Stimulated activated CD4-positive, alpha-beta T cell treated with anti-CD3 and anti-CD28 coated beads, Interleukin-15, amount 100 ng/mL, for 1 hour (primary cell): ENCODE measurements at regions not wholly inside any gene's neighbourhood (a gene's known extent, or its start where the extent isn't known, plus 50 kb on each side); places are given as distances from the start of the nearest gene placed in this dataset.
A peak's percentile ranks its signal among the peaks of the same experiment; 100 is the strongest.
"Not testable (repeated sequence)": the region's sequence is repeated elsewhere in the genome, so short reads cannot be mapped to it uniquely, and the experiment has no call there.

Source experiments
- DNase-seq, 2 donors: peaks; one replicate each; pipeline ENCODE4 v3.0.0-alpha.2; 2020; ENCODE audit warnings: low read depth in 1 of 2, low spot score in 1 of 2

DNA sequence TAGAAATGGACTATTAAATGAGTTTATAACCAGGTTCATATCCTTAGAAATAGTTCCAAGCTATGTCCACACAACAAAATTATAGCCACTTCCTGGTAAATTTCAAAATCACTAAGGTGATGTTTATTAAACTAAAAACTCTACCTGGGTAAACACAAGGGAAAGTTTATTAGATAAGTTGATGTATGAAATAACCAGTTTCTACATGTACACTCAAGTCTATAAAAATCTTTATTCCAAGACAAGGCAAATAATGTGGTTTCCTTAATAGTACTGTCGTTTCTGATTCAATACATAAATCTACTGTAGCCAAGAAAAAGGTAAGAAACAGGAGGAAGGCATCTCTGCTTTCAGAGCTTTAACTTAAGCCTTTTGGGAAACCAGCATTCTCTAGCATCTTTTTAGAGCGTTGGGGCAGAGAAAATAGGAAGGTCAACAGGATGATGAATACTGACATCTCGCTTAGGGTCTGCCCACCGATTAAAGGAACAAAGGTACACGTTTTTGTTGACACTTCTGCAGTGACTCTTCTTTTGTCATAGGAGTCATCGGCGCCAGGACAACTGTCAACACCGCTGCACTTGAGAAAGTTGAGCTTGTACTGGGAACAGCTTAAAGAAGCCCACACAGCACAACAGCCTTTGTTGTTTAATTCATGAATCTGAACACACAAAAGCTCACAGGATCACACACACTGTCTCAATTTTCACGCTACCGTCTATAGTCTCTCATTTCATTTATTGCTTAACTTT, 513.6 kb downstream of the SLCO4C1 start:
- DNase-seq, result no peak

DNA sequence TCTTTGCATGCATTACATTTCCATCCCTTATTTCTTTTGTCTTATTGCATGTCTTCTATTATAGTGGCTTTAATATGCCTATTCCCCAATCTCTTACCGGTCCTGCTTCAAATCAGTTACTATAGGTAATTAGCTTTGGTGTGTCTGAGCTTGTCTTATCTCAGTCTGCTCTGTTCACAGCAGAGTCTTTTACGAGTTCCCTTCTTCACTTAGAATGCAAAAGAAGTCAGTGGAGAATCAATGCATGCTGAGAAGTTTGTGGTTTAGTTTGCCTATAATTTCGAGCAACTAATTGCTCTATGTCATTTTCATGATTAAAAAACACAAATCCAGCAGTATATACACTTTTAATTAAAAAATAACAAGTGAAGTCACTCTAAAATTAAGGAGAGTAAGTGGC, 545.0 kb downstream of the SLCO4C1 start:
- DNase-seq, result no peak

DNA sequence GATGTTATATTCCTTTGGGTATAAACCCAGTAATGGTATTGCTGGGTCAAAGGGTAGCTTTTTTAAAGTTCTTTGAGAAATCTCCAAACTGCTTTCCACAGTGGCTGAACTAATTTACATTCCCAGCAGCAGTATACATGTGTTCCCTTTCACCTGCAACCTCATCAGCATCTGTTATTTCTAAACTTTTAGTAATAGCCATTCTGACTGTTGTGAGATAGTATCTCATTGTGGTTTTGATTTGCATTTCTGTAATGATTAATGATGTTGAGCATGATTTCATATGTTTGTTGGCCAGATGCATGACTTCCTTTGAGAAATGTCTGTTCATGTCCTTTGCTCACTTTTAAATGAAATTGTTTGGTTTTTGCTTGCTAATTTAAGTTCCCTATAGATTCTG, 553.1 kb downstream of the SLCO4C1 start:
- not testable (repeated sequence) for DNase-seq

DNA sequence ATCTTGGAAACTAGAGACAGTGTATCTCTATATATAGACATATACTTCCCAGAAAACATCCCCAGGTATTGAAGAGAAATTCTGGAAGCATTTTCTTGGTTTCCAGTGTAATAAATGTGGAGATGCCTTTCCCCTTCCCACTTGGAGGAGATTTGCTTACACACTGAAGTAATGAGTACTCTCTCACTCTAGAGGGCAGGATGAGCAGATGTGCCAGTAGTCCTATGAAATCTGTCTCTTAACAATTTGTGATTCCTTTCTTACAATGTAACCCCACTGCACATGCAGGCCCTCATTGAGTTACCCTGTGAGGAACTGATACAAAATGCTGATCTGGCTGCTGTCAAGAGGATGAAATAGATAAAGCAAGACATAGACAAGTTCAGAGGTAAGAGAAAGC, 567.2 kb downstream of the SLCO4C1 start:
- no peak for DNase-seq

DNA sequence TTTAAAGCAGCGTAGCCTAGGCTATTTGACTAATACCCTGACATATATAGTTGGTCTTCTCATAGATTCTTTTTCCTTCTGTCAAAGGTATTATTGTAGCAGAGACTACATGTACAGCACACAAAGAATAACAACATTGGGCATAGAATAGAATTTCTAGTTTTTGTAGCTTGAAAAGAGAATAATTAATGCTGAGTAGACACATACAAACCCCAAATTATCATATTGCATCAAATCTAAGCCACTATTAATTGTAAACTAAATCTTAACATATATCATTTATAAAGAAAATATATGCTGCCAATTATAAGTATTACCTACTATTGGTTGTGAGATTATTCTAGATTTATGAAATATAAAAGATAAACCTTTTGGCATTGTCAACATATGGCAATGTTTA, 574.5 kb downstream of the SLCO4C1 start:
- no peak for DNase-seq

DNA sequence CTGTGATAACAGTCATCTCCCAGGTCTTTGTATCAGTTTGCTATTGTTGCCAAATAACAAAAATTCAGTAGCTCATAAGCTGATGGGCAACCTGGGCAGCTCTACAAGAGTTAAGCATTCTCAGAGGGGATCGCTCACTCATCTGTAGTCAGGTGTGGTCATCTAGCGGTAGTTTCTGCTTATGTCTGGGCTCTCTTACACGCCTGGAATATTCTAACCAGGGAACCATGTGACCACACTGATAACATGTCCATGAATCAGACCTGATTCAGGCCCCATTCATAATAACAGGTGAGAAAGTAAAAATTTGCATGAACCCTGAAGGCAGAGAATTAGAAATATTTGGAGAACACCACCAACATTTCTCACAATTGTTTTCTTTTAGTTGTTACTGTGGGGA, 576.1 kb downstream of the SLCO4C1 start:
- DNase-seq, result no peak

DNA sequence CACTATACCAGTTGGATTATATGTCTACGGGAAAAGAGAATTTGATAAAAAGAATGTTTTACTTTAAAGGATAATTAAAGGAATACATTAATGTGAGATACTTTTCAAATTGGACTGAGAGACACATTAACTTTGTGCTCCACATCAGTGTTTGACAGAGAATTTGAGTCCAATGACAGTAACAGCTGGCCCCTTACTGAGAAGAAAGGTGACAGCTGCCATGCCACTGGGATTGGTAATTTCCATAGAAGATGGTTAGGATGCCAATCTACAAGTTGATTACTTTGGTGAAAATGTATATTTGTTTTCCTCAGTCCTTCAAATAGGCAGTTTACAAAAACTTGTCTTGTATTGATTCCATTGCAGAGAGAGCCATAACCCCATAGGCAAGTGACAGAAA, 578.4 kb downstream of the SLCO4C1 start:
- no peak for DNase-seq

DNA sequence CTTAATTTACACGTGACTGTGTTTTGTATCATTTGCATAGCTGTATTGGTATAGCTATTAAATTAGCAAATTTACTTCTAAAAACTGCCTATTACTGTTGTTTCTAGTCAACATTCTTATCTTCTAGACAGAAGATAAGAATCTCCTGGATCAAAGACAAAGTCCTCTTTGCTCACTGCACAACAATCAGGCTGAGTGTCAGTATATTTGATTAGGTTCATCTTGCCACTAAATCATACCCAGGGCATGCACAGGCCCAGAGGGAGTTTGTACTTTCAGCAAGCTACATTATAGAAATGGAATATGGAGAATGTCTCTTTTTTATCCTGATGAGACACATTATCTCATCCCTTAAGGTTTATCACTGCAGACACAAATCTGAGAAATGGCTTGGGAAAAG, 579.1 kb downstream of the SLCO4C1 start:
- no peak for DNase-seq

DNA sequence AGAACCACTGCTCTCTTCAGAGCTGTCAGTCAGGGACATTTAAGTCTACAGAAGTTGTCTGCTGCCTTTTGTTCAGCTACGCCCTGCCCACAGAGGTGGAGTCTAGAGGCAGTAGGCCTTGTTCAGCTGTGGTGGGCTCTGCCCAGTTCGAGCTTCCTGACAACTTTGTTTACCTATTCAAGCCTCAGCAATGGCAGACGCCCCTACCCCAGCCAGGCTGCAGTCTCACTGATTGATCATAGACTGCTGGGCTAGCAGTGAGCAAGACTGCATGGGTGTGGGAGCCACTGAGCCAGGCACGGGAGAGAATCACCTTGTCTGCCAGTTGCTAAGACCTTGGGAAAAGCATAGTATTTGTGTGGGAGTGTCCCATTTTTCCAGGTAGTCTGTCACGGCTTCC, 580.3 kb downstream of the SLCO4C1 start:
- not testable (repeated sequence) for DNase-seq

DNA sequence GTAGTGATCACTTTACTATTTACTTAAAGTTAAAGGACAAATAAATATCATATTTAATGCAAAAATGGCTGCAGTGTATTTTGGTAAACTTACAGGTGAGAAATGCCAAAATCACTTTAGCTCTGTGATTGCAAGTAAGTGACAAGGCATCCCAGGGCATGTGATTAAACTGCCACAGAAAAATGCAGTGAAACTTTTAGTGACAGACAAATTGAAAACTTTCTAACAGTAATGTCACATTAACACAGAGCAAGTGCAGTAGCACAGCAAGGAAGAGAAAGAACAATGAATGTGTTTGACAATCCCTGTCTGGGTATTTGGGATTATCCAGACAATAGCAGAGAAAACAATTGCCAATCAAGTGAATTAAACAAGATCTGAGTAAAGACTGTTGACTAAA, 606.8 kb downstream of the SLCO4C1 start:
- no peak for DNase-seq

DNA sequence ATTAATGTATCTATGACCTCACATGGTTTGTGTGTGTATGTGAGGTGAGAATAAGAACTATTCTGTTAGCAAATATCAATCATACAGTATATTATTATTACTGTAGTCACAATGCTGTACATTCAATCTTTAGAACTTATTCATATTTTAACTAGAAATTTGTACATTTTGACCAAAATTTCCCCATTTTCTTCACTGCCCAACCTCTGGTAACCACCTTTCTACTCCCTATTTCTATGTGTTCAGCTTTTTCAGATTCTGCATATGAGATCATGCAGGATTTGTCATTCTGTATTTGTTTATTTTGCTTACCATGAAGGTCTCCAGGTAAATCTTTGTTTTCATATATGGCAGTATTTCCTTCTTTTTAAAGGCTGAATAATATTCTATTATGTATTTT, 607.9 kb downstream of the SLCO4C1 start:
- DNase-seq, result no peak

DNA sequence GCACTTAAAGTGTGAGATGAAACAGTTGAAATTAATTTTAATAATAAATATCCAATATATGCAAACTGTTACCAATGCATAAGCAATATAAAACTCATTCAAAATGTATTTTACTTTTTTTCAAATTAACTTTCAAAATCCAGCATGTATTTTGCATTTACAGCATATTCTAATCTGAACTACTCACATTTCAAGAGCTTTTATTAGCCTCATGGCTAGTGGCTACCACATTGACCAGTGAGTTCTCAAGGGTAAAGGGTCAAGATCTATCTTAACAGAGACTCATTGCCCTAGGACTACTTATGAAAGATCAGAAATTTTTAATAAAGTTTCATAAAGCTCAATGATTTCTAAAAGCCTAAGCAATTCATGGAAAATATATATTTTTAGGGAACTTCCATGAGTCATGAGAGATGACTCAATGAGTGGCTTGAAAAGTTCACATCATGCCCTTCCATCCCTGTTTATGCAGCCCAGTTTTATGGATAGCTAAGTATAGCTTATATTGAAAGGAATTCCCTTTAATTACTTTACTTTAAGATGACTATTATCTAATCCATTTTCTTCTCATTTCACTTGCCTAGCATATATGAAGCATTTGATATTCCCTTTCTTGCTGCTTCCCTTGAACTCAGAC, 608.6 kb downstream of the SLCO4C1 start:
- no peak for DNase-seq

DNA sequence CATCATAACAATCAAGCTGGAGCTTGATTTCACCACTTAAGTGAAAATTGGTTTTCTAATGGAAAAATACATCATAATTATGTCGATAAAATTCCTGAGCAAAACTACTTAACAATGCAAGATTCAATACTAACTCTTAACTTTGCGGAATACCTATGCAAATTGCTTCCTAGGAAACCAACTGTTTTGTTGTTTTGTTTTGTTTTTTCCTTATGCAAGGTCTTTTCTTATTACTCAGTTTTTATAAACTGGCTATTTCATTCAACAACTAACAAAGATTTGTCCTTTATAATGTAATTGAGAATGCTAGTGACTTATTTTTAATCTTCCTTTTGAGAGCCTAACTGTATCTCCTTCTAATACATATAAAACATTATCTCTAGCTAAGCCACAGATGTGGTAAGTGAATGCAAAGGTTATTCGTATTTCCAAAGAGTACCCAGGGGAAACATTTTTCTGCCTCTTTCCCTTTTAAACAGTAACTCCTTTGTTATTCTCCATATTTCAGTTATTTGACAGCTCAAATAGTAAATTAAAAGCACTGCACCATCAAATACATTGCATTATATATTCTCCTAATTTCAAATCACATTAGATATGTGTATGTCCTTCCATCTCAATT, 609.4 kb downstream of the SLCO4C1 start:
- no peak for DNase-seq

DNA sequence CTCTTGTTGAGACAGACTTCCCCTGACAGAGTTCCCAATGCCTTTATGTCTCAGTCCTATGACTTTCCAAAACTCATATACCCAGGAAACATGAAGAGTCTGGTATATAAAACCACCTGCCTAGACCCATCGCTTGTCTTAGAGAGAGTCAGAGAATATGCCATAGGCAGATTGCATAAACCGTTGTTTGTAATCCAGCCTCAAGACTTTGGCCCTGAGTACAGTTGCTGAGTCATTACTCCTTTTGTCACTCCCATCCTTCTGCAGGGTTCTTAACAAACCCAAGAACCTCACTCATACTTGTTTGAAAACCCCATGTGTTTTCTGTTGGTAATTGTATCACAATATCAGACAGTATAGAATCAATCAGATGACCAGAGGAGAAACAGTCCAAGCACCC, 616.3 kb downstream of the SLCO4C1 start:
- DNase-seq, result no peak

DNA sequence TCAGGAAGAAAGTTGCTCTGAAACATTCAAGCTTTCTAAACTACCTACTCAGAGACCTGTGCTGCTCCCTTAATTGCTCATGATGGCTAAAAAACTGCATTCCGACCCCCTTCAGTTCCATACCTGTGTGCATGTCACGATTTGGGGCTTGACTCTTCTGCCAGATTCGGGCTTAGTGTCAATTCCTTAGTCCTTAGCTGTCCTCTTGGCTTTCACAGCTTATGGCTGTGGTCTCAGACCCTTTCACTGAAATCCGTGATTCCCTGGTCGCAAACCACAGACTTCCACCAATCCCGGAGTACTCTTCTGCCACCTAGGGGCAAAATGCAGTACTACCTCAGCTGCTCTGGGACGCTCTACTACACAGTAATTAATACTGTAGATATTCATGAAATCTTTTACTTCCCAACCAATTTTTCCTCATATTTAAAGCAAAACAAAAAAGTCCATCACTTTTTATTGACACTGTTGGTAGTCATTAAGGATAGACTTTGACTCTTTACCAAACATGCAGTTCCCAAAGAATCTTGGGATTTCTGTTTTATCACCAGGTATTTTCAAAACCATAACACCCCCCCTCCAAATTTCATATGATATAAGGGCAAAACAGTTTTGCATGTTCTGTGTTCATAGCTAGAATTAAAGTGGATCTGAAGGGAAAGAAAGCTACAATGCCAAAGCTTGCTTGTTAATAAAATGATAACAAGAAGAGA, 617.4 kb downstream of the SLCO4C1 start:
- peak in 1 of 2 donors; percentile 1 for DNase-seq

DNA sequence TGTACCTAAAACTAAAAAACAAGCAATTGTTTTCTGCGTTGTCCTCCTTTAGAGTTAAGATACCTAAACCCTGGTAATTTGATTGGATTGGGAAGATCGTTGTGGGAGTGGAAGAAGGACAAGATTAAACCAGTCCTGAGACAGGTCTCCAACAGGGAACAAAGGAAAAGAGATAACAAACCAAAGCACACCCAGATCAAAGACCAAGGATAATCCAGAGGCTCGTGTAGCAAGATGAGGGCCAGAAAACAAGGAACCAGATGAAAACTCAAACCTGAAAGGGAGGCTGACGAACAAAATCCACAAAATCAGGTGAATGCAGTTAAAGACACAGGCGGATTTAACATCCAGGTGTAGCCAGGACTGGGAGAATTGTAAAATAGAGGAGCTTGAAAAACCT, 618.1 kb downstream of the SLCO4C1 start:
- DNase-seq, result no peak

DNA sequence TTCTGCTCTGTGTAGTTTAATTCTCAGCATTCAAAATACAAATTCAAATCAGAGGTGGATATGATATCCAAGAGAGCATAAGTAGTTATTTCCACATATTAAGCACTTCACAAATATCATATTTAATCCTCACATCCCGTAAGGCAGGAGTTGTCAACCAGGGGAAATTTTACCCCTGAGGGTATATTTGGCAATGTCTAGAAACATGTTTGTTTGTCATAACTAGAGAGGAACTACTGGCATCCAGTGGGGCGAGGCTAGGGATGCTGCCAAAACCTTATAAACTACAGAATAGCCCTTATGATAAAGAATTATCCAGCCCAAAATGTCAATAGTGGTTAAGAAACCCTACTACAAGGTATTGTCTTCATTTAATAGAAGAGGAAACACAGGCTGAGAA, 619.4 kb downstream of the SLCO4C1 start:
- no peak for DNase-seq

DNA sequence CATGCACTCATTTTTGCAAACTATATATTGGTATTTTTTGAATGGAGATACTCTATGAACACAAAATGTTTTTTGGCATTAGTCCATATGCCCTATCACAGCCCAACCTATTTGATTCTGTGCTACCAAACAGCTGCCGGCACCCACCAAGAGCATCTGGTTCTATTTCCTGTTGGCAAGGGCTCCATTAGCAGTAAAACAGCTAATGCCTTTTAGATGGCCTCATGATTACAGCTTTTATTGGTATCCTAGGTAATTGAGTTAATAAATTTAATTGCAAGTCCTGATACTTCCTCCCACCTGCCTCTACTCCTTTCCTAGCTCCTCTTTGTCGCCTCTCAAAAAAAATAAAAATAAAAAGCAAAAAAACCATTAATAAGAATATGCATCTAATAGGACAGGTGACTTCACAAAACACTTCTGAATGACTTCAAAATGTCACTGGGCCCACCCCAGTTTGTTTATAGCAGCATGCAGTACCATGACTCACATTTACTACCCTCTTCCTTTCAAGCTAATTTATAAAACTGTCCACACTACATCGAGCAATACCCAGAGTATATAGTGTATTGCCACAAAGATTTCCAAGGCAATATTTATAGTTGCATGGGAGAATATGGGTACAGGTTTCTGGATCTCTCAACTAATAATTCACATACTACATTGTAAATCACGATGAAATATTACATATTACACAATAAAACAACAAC, 620.4 kb downstream of the SLCO4C1 start:
- no peak for DNase-seq

DNA sequence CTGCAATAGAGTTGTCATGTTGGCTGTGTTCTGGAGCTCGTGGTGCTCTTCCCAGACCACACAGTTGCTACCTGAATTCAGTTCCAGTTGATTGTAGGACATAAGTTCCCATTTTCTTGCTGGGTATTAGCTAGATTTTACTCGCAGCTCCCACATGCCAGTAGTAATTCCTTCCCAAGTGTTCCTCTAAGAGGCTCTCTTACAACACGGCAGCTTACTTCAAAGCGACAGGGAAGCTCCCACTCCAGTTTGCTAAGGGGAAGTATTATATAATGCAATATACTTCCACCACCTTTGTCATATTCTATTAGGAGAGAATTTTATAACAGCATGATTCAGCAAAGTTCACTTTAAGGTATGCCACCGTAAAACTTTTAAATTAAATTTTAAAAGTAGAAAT, 623.0 kb downstream of the SLCO4C1 start:
- no peak for DNase-seq

DNA sequence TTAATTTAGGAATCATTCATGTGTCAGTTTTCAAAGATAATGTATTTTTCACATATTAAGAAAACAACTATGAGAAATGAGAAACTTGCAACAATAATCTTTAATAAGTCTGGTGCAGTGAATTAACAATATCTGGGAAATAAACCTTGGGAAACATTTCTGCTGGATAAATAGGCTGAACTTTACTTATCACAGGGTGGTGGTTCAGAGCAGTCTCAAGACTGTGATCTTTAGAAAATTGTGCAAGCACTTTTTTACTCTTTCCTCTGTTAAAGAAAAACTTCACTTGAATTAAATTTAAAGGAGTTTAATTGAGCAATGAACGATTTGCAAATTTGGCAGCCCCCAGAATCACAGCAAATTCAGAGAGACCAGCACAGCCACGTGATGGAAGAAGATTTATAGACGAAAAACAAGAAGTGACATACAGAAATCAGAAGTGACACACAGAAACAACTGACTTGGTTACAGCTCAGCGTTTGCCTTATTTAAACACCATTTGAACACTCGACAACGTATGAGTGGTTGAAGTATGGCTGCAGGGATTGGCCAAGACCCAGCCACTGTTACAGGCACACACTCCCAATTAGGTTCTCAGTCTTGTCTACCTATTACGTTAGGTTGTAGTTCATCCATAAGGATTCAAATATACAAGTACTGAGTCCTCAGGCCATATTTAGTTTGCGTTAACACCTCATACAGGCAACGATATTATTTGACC, 631.9 kb downstream of the SLCO4C1 start:
- no peak for DNase-seq

DNA sequence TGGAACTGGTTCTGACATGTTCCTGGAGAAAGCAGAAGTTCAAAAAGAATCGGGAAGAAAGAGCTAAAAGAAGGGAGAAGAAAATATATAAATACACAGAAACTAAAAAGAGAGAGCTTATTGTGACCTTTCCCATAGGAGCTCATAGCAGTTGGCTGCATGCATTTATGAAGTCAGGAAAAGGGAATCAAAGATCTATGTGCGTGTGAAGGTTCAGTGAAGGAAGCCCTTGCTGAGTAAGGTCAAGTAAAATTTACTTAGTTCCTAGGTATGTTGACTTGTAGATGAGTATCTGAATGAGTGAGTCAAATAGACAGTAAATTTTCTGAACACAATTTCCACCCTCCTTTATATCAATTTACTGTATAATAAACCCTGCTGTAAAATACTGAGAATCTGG, 632.5 kb downstream of the SLCO4C1 start:
- DNase-seq, result no peak
